ENCODE measurements at regions not wholly inside any gene's neighbourhood (a gene's known extent, or its start where the extent isn't known, plus 50 kb on each side); places are given as distances from the start of the nearest gene placed in this dataset.

DNA sequence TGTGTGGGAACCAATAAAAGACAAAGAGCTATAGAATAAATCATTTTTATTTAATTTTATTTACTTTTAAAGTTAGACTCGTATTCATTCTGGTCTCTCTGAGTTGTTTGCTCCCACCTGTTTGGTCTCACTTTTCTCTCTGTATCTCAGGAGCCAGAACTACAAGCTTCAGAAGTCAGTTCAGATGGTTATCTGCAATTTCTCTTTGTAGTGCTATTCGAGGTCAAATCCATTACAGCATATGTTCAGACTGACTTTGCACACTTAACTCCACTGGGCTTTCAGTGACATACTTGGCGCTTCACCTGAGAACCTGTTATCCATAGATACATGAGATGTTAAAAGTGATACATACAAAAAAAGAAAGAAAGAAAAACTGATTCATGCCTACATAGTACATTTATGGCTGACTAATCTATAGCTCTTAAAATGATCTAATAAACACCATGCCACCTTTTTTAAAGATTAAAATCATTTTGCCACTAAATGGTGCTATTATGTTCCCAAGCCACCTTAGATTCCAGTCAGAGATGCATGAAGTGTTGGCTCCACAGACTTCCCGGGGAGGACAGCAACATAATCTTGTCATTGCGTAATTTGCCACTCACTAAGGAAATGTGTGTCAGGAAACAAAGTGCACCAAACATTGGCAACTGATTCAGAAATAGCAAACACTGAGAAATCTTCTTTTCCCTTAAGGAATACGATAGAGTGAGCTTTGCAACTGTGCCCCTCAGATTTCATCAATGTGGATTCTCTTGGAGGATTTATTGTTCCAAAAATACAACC, 396.7 kb downstream of the HACE1 start (continued):
- no peak for TF ChIP-seq HNF4G (IDR thresholded peaks at IDR 0.05)

DNA sequence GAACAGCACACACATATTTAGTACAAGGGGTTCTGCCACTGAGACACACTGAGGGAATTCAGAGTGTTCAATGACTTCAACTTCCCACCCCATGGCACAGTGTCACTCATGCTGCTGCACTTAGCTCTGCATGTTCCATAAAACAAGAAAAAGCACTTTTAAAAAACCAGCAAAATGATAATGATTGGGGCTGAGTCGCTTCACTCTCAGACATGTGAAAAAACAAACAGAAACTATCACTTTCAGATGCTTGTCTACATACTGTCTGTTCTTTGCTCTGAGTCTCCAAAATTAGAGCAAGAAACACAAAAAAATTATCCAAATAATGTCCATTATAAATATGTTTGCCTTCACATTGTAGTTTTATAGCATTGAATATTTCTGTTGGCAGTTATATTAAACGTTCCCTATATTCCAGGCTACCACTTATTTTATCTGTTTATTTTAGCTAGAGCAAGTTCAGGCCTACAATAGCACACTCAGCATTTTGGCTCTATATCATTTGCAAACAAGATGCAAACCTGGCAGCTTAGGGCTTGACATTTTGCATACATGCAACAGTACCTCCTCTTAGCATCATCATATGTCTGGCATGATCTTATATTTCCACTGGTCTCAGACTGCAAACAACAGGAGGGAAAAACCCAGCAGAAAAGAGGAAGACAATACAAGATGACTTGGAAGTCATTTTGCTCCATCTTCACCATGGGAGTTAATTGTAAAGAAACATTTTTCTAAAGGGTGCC, 398.8 kb downstream of the HACE1 start:
- Histone ChIP-seq H3K27ac (ENCODE audit: low read depth in 1 of 2, low read length in 2 of 2) (no peak overlapping the region), H3K27me3 (ENCODE audit: control insufficient read depth in 4 of 4, insufficient read depth in 4 of 4, low read length in 3 of 4) (no peaks in the 10 kb centered on the region), H3K9me3 (ENCODE audit: control insufficient read depth in 4 of 4, low read length in 3 of 4) (no peaks in the 10 kb centered on the region), H3K9ac (ENCODE audit: low read depth in 1 of 2, low read length in 2 of 2) (no peak overlapping the region), H3K4me3 (ENCODE audit: low read depth in 1 of 3, low read length in 3 of 3) (no peak overlapping the region), H3K36me3 (ENCODE audit: control insufficient read depth in 4 of 4, insufficient read depth in 3 of 4, low read depth in 1 of 4, low read length in 3 of 4) (no peaks in the 10 kb centered on the region), H3K4me1 (ENCODE audit: control insufficient read depth in 4 of 4, insufficient read depth in 4 of 4, low read length in 3 of 4) (no peaks in the 10 kb centered on the region)
- no peak for DNase-seq (ENCODE audit: low spot score)
- 67% methylated on average over 2 of the region's 2 CpGs for WGBS
- TF ChIP-seq HNF4A (conservative IDR thresholded peaks at IDR 0.05): no peak
- TF ChIP-seq EGR1 (IDR thresholded peaks at IDR 0.05; ENCODE audit: low read depth in 2 of 2): no peak
- TF ChIP-seq FOXA1 (IDR thresholded peaks at IDR 0.05): no peak
- no peak for TF ChIP-seq FOXA2 (IDR thresholded peaks at IDR 0.05)
- TF ChIP-seq HNF4G (IDR thresholded peaks at IDR 0.05): no peak
- TF ChIP-seq, protein P1, sequence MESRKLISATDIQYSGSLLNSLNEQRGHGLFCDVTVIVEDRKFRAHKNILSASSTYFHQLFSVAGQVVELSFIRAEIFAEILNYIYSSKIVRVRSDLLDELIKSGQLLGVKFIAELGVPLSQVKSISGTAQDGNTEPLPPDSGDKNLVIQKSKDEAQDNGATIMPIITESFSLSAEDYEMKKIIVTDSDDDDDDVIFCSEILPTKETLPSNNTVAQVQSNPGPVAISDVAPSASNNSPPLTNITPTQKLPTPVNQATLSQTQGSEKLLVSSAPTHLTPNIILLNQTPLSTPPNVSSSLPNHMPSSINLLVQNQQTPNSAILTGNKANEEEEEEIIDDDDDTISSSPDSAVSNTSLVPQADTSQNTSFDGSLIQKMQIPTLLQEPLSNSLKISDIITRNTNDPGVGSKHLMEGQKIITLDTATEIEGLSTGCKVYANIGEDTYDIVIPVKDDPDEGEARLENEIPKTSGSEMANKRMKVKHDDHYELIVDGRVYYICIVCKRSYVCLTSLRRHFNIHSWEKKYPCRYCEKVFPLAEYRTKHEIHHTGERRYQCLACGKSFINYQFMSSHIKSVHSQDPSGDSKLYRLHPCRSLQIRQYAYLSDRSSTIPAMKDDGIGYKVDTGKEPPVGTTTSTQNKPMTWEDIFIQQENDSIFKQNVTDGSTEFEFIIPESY (IDR thresholded peaks at IDR 0.05): no peak
- no peak for TF ChIP-seq JUND (IDR thresholded peaks at IDR 0.05)

DNA sequence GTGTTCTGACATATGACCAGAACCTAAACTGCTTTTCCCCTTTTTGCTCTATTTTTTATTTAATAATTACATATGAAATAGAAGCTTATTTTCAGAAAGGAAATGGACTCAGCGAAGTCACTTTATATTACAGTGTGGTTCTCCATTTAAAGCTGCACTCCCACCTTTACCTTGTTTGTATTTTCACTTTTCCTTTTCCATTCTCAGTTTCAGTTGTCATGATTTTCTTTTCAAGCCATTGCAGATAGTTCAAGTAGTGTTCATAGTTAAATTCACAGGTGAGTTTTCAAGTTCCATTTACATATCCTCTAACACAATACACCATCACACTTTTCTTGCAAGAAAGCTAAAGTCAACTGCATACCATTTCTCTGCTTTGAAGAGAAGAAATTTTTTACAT, 400.2 kb downstream of the HACE1 start:
- 88% methylated on average over 1 of the region's 1 CpG for WGBS
- H3K9ac ChIP-seq (ENCODE audit: low read depth in 1 of 2, low read length in 2 of 2): no peak overlapping the region

More for the DNA sequence above, 400.2 kb downstream of the HACE1 start:
- Histone ChIP-seq H3K27me3 (ENCODE audit: control insufficient read depth in 4 of 4, insufficient read depth in 4 of 4, low read length in 3 of 4) (no peaks in the 10 kb centered on the region), H3K27ac (ENCODE audit: low read depth in 1 of 2, low read length in 2 of 2) (no peak overlapping the region), H3K9me3 (ENCODE audit: control insufficient read depth in 4 of 4, low read length in 3 of 4) (no peaks in the 10 kb centered on the region), H3K4me1 (ENCODE audit: control insufficient read depth in 4 of 4, insufficient read depth in 4 of 4, low read length in 3 of 4) (no peaks in the 10 kb centered on the region), H3K4me3 (ENCODE audit: low read depth in 1 of 3, low read length in 3 of 3) (no peak overlapping the region), H3K36me3 (ENCODE audit: control insufficient read depth in 4 of 4, insufficient read depth in 3 of 4, low read depth in 1 of 4, low read length in 3 of 4) (no peaks in the 10 kb centered on the region)
- TF ChIP-seq, protein P2, sequence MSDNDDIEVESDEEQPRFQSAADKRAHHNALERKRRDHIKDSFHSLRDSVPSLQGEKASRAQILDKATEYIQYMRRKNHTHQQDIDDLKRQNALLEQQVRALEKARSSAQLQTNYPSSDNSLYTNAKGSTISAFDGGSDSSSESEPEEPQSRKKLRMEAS (IDR thresholded peaks at IDR 0.05): no peak
- TF ChIP-seq YY1 (IDR thresholded peaks at IDR 0.05) (no peak), FOXA2 (IDR thresholded peaks at IDR 0.05) (no peak), TAF1 (conservative IDR thresholded peaks at IDR 0.05) (no peak), HNF4A (conservative IDR thresholded peaks at IDR 0.05) (no peak), NR2F2 (IDR thresholded peaks at IDR 0.05) (no peak), JUND (IDR thresholded peaks at IDR 0.05) (no peak), RXRA (IDR thresholded peaks at IDR 0.05) (no peak), GABPA (IDR thresholded peaks at IDR 0.05 in 1 of 2, conservative IDR thresholded peaks at IDR 0.05 in 1 of 2) (no peak), SP1 (IDR thresholded peaks at IDR 0.05) (no peak), EGR1 (IDR thresholded peaks at IDR 0.05; ENCODE audit: low read depth in 2 of 2) (no peak), HNF4G (IDR thresholded peaks at IDR 0.05) (no peak), FOXA1 (IDR thresholded peaks at IDR 0.05) (no peak)
- TF ChIP-seq, protein P3, sequence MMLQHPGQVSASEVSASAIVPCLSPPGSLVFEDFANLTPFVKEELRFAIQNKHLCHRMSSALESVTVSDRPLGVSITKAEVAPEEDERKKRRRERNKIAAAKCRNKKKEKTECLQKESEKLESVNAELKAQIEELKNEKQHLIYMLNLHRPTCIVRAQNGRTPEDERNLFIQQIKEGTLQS (IDR thresholded peaks at IDR 0.05): no peak
- TF ChIP-seq, protein P4, sequence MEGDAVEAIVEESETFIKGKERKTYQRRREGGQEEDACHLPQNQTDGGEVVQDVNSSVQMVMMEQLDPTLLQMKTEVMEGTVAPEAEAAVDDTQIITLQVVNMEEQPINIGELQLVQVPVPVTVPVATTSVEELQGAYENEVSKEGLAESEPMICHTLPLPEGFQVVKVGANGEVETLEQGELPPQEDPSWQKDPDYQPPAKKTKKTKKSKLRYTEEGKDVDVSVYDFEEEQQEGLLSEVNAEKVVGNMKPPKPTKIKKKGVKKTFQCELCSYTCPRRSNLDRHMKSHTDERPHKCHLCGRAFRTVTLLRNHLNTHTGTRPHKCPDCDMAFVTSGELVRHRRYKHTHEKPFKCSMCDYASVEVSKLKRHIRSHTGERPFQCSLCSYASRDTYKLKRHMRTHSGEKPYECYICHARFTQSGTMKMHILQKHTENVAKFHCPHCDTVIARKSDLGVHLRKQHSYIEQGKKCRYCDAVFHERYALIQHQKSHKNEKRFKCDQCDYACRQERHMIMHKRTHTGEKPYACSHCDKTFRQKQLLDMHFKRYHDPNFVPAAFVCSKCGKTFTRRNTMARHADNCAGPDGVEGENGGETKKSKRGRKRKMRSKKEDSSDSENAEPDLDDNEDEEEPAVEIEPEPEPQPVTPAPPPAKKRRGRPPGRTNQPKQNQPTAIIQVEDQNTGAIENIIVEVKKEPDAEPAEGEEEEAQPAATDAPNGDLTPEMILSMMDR (IDR thresholded peaks at IDR 0.05; ENCODE audit: low read depth, low read length, missing input control): no peak
- TF ChIP-seq, protein P1 (IDR thresholded peaks at IDR 0.05): no peak
- TF ChIP-seq, protein P5, sequence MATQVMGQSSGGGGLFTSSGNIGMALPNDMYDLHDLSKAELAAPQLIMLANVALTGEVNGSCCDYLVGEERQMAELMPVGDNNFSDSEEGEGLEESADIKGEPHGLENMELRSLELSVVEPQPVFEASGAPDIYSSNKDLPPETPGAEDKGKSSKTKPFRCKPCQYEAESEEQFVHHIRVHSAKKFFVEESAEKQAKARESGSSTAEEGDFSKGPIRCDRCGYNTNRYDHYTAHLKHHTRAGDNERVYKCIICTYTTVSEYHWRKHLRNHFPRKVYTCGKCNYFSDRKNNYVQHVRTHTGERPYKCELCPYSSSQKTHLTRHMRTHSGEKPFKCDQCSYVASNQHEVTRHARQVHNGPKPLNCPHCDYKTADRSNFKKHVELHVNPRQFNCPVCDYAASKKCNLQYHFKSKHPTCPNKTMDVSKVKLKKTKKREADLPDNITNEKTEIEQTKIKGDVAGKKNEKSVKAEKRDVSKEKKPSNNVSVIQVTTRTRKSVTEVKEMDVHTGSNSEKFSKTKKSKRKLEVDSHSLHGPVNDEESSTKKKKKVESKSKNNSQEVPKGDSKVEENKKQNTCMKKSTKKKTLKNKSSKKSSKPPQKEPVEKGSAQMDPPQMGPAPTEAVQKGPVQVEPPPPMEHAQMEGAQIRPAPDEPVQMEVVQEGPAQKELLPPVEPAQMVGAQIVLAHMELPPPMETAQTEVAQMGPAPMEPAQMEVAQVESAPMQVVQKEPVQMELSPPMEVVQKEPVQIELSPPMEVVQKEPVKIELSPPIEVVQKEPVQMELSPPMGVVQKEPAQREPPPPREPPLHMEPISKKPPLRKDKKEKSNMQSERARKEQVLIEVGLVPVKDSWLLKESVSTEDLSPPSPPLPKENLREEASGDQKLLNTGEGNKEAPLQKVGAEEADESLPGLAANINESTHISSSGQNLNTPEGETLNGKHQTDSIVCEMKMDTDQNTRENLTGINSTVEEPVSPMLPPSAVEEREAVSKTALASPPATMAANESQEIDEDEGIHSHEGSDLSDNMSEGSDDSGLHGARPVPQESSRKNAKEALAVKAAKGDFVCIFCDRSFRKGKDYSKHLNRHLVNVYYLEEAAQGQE (IDR thresholded peaks at IDR 0.05): no peak
- DNase-seq (ENCODE audit: low spot score): no peak

Data from liver (tissue), 8 donors.